ENCODE measurements at regions not wholly inside any gene's neighbourhood (a gene's known extent, or its start where the extent isn't known, plus 50 kb on each side); places are given as distances from the start of the nearest gene placed in this dataset.
"Not testable (repeated sequence)": the region's sequence is repeated elsewhere in the genome, so short reads cannot be mapped to it uniquely, and the experiment has no call there.

- intact Hi-C loops (cut with micrococcal nuclease) = no loop called here
- H3K9me3 Mint-ChIP-seq = peaks cover 74% of the 10 kb centered on the region
- H3K27ac Mint-ChIP-seq = no peak overlapping the region
Measured at GRCh38 chr4:124839786-124840390, 127.4 kb upstream of the ANKRD50 start.

GRCh38 chr4:124833831-124834505, 121.4 kb upstream of the ANKRD50 start:
- no peaks in the 10 kb centered on the region for H3K27me3 Mint-ChIP-seq
- peaks cover 64% of the 10 kb centered on the region for H3K9me3 Mint-ChIP-seq
- H3K27ac Mint-ChIP-seq = no peak overlapping the region
- H3K4me1 Mint-ChIP-seq (ENCODE audit: low read depth) = no peaks in the 10 kb centered on the region
- H3K4me3 Mint-ChIP-seq = no peak overlapping the region
- no peaks in the 10 kb centered on the region for H3K36me3 Mint-ChIP-seq (ENCODE audit: low read depth)
- intact Hi-C loops (cut with micrococcal nuclease) = no loop called here

More at GRCh38 chr4:124839786-124840390, 127.4 kb upstream of the ANKRD50 start:
- no peaks in the 10 kb centered on the region for H3K36me3 Mint-ChIP-seq (ENCODE audit: low read depth)
- no peaks in the 10 kb centered on the region for H3K27me3 Mint-ChIP-seq
- no peaks in the 10 kb centered on the region for H3K4me1 Mint-ChIP-seq (ENCODE audit: low read depth)
- no peak overlapping the region for H3K4me3 Mint-ChIP-seq

- no peaks in the 10 kb centered on the region for H3K36me3 Mint-ChIP-seq (ENCODE audit: low read depth)
- H3K27ac Mint-ChIP-seq = no peak overlapping the region
- H3K4me1 Mint-ChIP-seq (ENCODE audit: low read depth) = no peaks in the 10 kb centered on the region
- no peak overlapping the region for H3K4me3 Mint-ChIP-seq
- intact Hi-C loops (cut with micrococcal nuclease) = no loop called here
- H3K27me3 Mint-ChIP-seq = no peaks in the 10 kb centered on the region
- peaks cover 21% of the 10 kb centered on the region for H3K9me3 Mint-ChIP-seq
Measured at GRCh38 chr4:124828382-124828781, 115.8 kb upstream of the ANKRD50 start.

GRCh38 chr4:124817531-124817930, 105.0 kb upstream of the ANKRD50 start:
- no peak overlapping the region for H3K27ac Mint-ChIP-seq
- H3K4me3 Mint-ChIP-seq = no peak overlapping the region
- intact Hi-C loops (cut with micrococcal nuclease) = no loop called here
- no peaks in the 10 kb centered on the region for H3K36me3 Mint-ChIP-seq (ENCODE audit: low read depth)
- no peaks in the 10 kb centered on the region for H3K4me1 Mint-ChIP-seq (ENCODE audit: low read depth)
- H3K27me3 Mint-ChIP-seq = no peaks in the 10 kb centered on the region
- H3K9me3 Mint-ChIP-seq = peaks cover 46% of the 10 kb centered on the region

GRCh38 chr4:124812203-124812602, 99.7 kb upstream of the ANKRD50 start:
- H3K9me3 Mint-ChIP-seq = peaks cover 49% of the 10 kb centered on the region
- H3K36me3 Mint-ChIP-seq (ENCODE audit: low read depth); H3K4me3 Mint-ChIP-seq; intact Hi-C loops (cut with micrococcal nuclease); H3K27ac Mint-ChIP-seq; H3K27me3 Mint-ChIP-seq; H3K4me1 Mint-ChIP-seq (ENCODE audit: low read depth): not testable (repeated sequence)

- Mint-ChIP-seq H3K4me3 (no peak overlapping the region), H3K4me1 (ENCODE audit: low read depth) (no peaks in the 10 kb centered on the region), H3K27me3 (no peaks in the 10 kb centered on the region), H3K9me3 (peaks cover 47% of the 10 kb centered on the region), H3K27ac (no peak overlapping the region), H3K36me3 (ENCODE audit: low read depth) (no peaks in the 10 kb centered on the region)
- intact Hi-C loops (cut with micrococcal nuclease) = no loop called here
Measured at GRCh38 chr4:124810827-124811226, 98.3 kb upstream of the ANKRD50 start.

- Mint-ChIP-seq H3K4me3 (no peak overlapping the region), H3K27me3 (no peaks in the 10 kb centered on the region), H3K36me3 (ENCODE audit: low read depth) (no peaks in the 10 kb centered on the region), H3K4me1 (ENCODE audit: low read depth) (no peaks in the 10 kb centered on the region), H3K27ac (no peak overlapping the region), H3K9me3 (peaks cover 32% of the 10 kb centered on the region)
- intact Hi-C loops (cut with micrococcal nuclease) = no loop called here
Measured at GRCh38 chr4:124807421-124807820, 94.9 kb upstream of the ANKRD50 start.

- Mint-ChIP-seq H3K4me1 (ENCODE audit: low read depth) (no peaks in the 10 kb centered on the region), H3K27ac (no peak overlapping the region), H3K36me3 (ENCODE audit: low read depth) (no peaks in the 10 kb centered on the region), H3K9me3 (peaks cover 22% of the 10 kb centered on the region), H3K27me3 (no peaks in the 10 kb centered on the region), H3K4me3 (no peak overlapping the region)
- intact Hi-C loops (cut with micrococcal nuclease) = no loop called here
Measured at GRCh38 chr4:124806403-124806802, 93.9 kb upstream of the ANKRD50 start.

GRCh38 chr4:124804584-124804983, 92.1 kb upstream of the ANKRD50 start:
- no peak overlapping the region for H3K27ac Mint-ChIP-seq
- H3K36me3 Mint-ChIP-seq (ENCODE audit: low read depth) = no peaks in the 10 kb centered on the region
- H3K4me3 Mint-ChIP-seq = no peak overlapping the region
- peaks cover 17% of the 10 kb centered on the region for H3K9me3 Mint-ChIP-seq
- no peaks in the 10 kb centered on the region for H3K4me1 Mint-ChIP-seq (ENCODE audit: low read depth)
- intact Hi-C loops (cut with micrococcal nuclease) = no loop called here
- no peaks in the 10 kb centered on the region for H3K27me3 Mint-ChIP-seq

GRCh38 chr4:124804041-124804440, 91.5 kb upstream of the ANKRD50 start:
- H3K4me1 Mint-ChIP-seq (ENCODE audit: low read depth) = no peaks in the 10 kb centered on the region
- no peak overlapping the region for H3K27ac Mint-ChIP-seq
- no peaks in the 10 kb centered on the region for H3K27me3 Mint-ChIP-seq
- no peak overlapping the region for H3K4me3 Mint-ChIP-seq
- H3K9me3 Mint-ChIP-seq = peaks cover 17% of the 10 kb centered on the region
- intact Hi-C loops (cut with micrococcal nuclease) = no loop called here
- no peaks in the 10 kb centered on the region for H3K36me3 Mint-ChIP-seq (ENCODE audit: low read depth)

- Mint-ChIP-seq H3K27ac (no peak overlapping the region), H3K27me3 (no peaks in the 10 kb centered on the region), H3K9me3 (peaks cover 17% of the 10 kb centered on the region), H3K36me3 (ENCODE audit: low read depth) (no peaks in the 10 kb centered on the region), H3K4me1 (ENCODE audit: low read depth) (no peaks in the 10 kb centered on the region), H3K4me3 (no peak overlapping the region)
- intact Hi-C loops (cut with micrococcal nuclease) = no loop called here
Measured at GRCh38 chr4:124803641-124804040, 91.1 kb upstream of the ANKRD50 start.

GRCh38 chr4:124803026-124803425, 90.5 kb upstream of the ANKRD50 start:
- Mint-ChIP-seq H3K4me1 (ENCODE audit: low read depth) (no peaks in the 10 kb centered on the region), H3K27ac (no peak overlapping the region), H3K27me3 (no peaks in the 10 kb centered on the region), H3K9me3 (peaks cover 17% of the 10 kb centered on the region), H3K4me3 (no peak overlapping the region), H3K36me3 (ENCODE audit: low read depth) (no peaks in the 10 kb centered on the region)
- intact Hi-C loops (cut with micrococcal nuclease) = no loop called here

- Mint-ChIP-seq H3K9me3 (peaks cover 11% of the 10 kb centered on the region), H3K4me1 (ENCODE audit: low read depth) (no peaks in the 10 kb centered on the region), H3K27ac (no peak overlapping the region), H3K36me3 (ENCODE audit: low read depth) (no peaks in the 10 kb centered on the region), H3K4me3 (no peak overlapping the region), H3K27me3 (no peaks in the 10 kb centered on the region)
- intact Hi-C loops (cut with micrococcal nuclease) = no loop called here
Measured at GRCh38 chr4:124797223-124797622, 84.7 kb upstream of the ANKRD50 start.

- no peaks in the 10 kb centered on the region for H3K36me3 Mint-ChIP-seq (ENCODE audit: low read depth)
- no peaks in the 10 kb centered on the region for H3K27me3 Mint-ChIP-seq
- no peaks in the 10 kb centered on the region for H3K4me1 Mint-ChIP-seq (ENCODE audit: low read depth)
- H3K4me3 Mint-ChIP-seq = no peak overlapping the region
- intact Hi-C loops (cut with micrococcal nuclease) = no loop called here
- no peak overlapping the region for H3K27ac Mint-ChIP-seq
- H3K9me3 Mint-ChIP-seq = peaks cover 11% of the 10 kb centered on the region
Measured at GRCh38 chr4:124790471-124790870, 77.9 kb upstream of the ANKRD50 start.

GRCh38 chr4:124786634-124787033, 74.1 kb upstream of the ANKRD50 start:
- H3K27me3 Mint-ChIP-seq = no peaks in the 10 kb centered on the region
- H3K36me3 Mint-ChIP-seq (ENCODE audit: low read depth) = no peaks in the 10 kb centered on the region
- H3K9me3 Mint-ChIP-seq = no peaks in the 10 kb centered on the region
- no peak overlapping the region for H3K27ac Mint-ChIP-seq
- intact Hi-C loops (cut with micrococcal nuclease) = no loop called here
- no peaks in the 10 kb centered on the region for H3K4me1 Mint-ChIP-seq (ENCODE audit: low read depth)
- no peak overlapping the region for H3K4me3 Mint-ChIP-seq

Data from dendritic cell treated with granulocyte-macrophage colony-stimulating factor and Interleukin-4, amounts not matched to agents 40 ng/mL and 50 ng/mL, for 4 days (primary cell).